Progenitor cell of endocrine pancreas (in vitro differentiated cells): ENCODE measurements at regions not wholly inside any gene's neighbourhood (a gene's known extent, or its start where the extent isn't known, plus 50 kb on each side); places are given as distances from the start of the nearest gene placed in this dataset.

ENCODE experiments used
- DNase-seq: peaks from one replicate; pipeline ENCODE4 v3.0.0; 2021; ENCODE audit warnings: low spot score; ENCODE audit not compliant: unreplicated experiment
- H3K27ac Mint-ChIP-seq: 2 replicates; pipeline ENCODE4 v1.8.0; 2021; ENCODE audit warnings: mild to moderate bottlenecking, moderate library complexity, mixed read lengths
- H3K27me3 Mint-ChIP-seq: 2 replicates; pipeline ENCODE4 v1.8.0; 2021; ENCODE audit warnings: mixed read lengths
- H3K36me3 Mint-ChIP-seq: 2 replicates; pipeline ENCODE4 v1.8.0; 2022; ENCODE audit warnings: mixed read lengths; ENCODE audit not compliant: insufficient read depth
- H3K4me1 Mint-ChIP-seq: 2 replicates; pipeline ENCODE4 v1.8.0; 2021; ENCODE audit warnings: low read depth, mixed read lengths
- H3K4me3 Mint-ChIP-seq: 2 replicates; pipeline ENCODE4 v1.8.0; 2021; ENCODE audit warnings: low read depth, mild to moderate bottlenecking, moderate library complexity, mixed read lengths
- H3K9me3 Mint-ChIP-seq: 2 replicates; pipeline ENCODE4 v1.8.0; 2021; ENCODE audit warnings: low read depth, mixed read lengths
- TF ChIP-seq, protein P1 (sequence below): fragments of 200-600 bp; sonication (generic); IDR thresholded peaks from one replicate; pipeline ENCODE4 v1.5.0; 2021; ENCODE audit warnings: antibody characterized with exemption, mild to moderate bottlenecking; ENCODE audit not compliant: unreplicated experiment

DNA sequence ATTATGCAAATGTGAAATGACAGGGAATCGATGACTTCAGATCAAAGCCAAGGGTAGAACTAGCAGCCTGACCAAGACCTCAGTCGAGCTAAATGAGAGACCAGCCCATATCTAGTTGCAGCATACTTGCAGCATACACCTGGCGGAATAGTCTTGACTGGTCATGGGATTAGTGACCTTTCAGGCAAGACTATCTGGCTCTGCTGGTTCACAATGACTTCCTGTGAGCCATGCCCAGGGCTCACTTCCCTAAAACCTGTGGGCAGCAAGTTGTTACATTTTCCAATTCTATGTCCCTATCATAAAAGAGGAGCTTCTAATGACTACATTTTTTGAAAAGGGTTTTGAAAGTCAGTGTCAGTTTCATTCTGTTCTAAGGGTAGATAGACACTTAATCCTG is 1624.9 kb upstream of the CELF4 start:
- no peaks in the 10 kb centered on the region for H3K36me3 Mint-ChIP-seq
- no peaks in the 10 kb centered on the region for H3K4me1 Mint-ChIP-seq
- no peaks in the 10 kb centered on the region for H3K9me3 Mint-ChIP-seq
- TF ChIP-seq, protein P1, sequence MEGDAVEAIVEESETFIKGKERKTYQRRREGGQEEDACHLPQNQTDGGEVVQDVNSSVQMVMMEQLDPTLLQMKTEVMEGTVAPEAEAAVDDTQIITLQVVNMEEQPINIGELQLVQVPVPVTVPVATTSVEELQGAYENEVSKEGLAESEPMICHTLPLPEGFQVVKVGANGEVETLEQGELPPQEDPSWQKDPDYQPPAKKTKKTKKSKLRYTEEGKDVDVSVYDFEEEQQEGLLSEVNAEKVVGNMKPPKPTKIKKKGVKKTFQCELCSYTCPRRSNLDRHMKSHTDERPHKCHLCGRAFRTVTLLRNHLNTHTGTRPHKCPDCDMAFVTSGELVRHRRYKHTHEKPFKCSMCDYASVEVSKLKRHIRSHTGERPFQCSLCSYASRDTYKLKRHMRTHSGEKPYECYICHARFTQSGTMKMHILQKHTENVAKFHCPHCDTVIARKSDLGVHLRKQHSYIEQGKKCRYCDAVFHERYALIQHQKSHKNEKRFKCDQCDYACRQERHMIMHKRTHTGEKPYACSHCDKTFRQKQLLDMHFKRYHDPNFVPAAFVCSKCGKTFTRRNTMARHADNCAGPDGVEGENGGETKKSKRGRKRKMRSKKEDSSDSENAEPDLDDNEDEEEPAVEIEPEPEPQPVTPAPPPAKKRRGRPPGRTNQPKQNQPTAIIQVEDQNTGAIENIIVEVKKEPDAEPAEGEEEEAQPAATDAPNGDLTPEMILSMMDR, result no peak
- DNase-seq, result no peak
- H3K4me3 Mint-ChIP-seq, result no peak overlapping the region
- H3K27ac Mint-ChIP-seq, result no peak overlapping the region
- no peaks in the 10 kb centered on the region for H3K27me3 Mint-ChIP-seq

DNA sequence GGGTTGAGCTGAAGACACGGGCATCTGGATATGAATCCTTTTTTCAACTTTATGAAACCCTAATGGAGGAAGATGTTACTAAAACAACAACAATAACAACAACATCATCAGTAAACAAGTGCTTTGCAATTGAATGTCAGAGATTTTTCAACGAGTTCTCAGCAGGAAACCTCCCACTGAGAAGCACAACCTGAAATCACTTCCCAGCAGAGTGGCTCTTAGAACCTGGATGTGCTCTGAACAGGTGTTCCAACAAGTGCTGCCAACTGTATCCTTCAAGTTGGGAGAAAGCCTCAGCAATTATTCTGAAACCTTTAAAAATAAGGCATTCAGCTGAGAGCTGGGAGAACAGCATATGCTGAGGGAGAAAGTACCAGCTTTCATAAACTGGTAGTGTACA is 1622.7 kb upstream of the CELF4 start:
- Mint-ChIP-seq H3K27ac (no peak overlapping the region), H3K9me3 (no peaks in the 10 kb centered on the region), H3K36me3 (no peaks in the 10 kb centered on the region), H3K27me3 (no peaks in the 10 kb centered on the region), H3K4me3 (no peak overlapping the region), H3K4me1 (no peaks in the 10 kb centered on the region)
- DNase-seq, result no peak
- TF ChIP-seq, protein P1, result no peak

DNA sequence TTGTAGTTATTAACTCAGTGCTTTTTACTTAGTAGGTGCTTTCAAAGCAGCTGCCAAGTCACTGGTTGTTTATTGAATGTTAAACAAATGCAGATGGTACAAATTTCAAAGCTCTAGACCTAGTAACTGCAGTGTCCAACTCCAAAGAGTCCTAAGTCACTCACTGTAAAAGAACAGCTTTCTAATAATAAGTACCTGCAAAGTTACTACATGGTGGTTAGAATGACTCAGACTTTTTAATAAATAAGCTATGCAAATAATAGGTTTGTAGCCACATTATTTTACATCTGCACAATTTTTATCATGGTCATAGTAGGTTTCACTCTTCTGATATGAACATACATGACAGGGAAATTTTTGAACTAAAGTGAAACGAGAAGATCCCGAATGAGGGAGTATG is 1620.4 kb upstream of the CELF4 start:
- no peaks in the 10 kb centered on the region for H3K36me3 Mint-ChIP-seq
- no peaks in the 10 kb centered on the region for H3K9me3 Mint-ChIP-seq
- no peak overlapping the region for H3K27ac Mint-ChIP-seq
- H3K4me3 Mint-ChIP-seq, result no peak overlapping the region
- no peaks in the 10 kb centered on the region for H3K4me1 Mint-ChIP-seq
- TF ChIP-seq, protein P1, result no peak
- DNase-seq, result no peak
- no peaks in the 10 kb centered on the region for H3K27me3 Mint-ChIP-seq

DNA sequence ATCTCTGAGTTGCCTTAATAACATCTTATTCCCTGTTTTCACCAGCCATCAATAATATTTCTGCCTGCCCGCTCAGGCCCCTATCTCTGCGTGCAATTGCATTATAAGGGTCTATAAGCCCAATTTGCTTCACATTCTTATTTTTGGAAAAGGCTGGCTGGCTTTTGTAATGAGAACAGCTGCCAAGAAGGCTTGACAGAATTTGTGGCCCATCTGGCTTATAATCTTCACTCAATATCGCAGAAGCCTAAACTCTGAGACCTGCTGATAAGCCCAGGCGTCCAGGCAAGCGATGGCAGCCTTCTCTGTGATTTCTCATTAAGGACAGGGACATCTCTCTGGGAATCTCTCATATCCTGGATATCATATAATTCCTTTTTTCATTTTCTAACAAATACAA is 1618.6 kb upstream of the CELF4 start:
- TF ChIP-seq, protein P1, result no peak
- Mint-ChIP-seq H3K4me1 (no peaks in the 10 kb centered on the region), H3K36me3 (no peaks in the 10 kb centered on the region), H3K9me3 (no peaks in the 10 kb centered on the region), H3K27ac (no peak overlapping the region), H3K4me3 (no peak overlapping the region), H3K27me3 (no peaks in the 10 kb centered on the region)
- DNase-seq, result no peak

DNA sequence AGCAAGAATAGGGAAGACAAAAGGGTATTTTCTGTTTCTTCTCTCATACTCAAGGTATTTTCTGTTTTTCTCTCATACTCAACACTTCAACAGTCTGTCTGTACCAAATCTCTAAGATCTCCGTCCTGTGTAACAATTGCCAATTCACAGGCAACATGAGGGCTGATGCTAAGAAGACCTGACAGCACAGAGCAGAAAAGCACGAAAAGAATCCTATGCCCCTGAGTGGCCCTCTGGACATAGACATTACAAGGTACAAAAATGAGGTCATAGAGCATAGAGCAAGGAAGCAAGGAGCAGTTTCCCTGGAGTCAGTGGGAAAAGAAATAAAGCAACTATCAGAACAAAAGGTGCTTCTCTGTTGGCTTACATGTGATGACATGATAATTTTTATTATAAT is 1612.6 kb upstream of the CELF4 start:
- H3K36me3 Mint-ChIP-seq, result no peaks in the 10 kb centered on the region
- H3K4me1 Mint-ChIP-seq, result no peaks in the 10 kb centered on the region
- H3K27me3 Mint-ChIP-seq, result no peaks in the 10 kb centered on the region
- H3K4me3 Mint-ChIP-seq, result no peak overlapping the region
- TF ChIP-seq, protein P1, result no peak
- H3K27ac Mint-ChIP-seq, result no peak overlapping the region
- no peak for DNase-seq
- H3K9me3 Mint-ChIP-seq, result peaks cover 3% of the 10 kb centered on the region
